ENCODE measurements at regions not wholly inside any gene's neighbourhood (a gene's known extent, or its start where the extent isn't known, plus 50 kb on each side); places are given as distances from the start of the nearest gene placed in this dataset.

DNA sequence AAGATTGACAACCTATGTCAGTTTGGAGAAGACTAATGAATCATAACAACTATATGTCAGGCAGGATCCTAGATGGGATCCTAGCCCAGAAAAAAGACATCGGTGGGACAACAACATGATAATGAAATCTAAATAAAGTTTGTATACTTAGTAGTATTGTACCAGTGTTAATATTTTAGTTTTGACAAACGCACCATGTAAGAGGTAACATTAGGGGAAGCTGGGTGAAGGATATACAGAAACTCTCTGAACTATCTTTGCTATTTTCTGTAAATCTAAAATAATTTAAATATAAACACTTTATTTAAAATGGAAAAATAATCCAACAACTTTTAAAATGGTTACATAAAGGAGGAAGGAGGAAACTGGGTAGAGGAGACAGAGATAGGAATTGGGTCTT lies 105.6 kb upstream of the AP1S2 start:
- H2AFZ ChIP-seq (replicated peaks; ENCODE audit: low read length, poor library complexity) = no peak overlapping the region
- BruUV-seq (replicated peaks) = no TSS peak
- H3K4me3 ChIP-seq (ENCODE audit: insufficient read depth, low read depth, low read length) = no peak overlapping the region
- H2BK5ac ChIP-seq (ENCODE audit: low read depth, low read length, poor library complexity, severe bottlenecking) = no peak overlapping the region
- WGBS, 2 experiments (ENCODE audit: extremely low coverage in 2 of 2, insufficient read length in 1 of 2) = no CpG with 5 or more reads among the region's 2 CpGs
- no peak overlapping the region for H4K8ac ChIP-seq (ENCODE audit: low read depth in 2 of 2, low read length in 2 of 2)
- in situ Hi-C loops (cut with MboI; ENCODE audit: low sequenced_read_pairs) = no loop called here
- H3K9me3 ChIP-seq (ENCODE audit: control insufficient read depth, insufficient read depth, low read length) = no peaks in the 10 kb centered on the region
- H3K4me2 ChIP-seq (ENCODE audit: low read depth, low read length) = no peak overlapping the region
- dilution Hi-C loops (cut with HindIII; ENCODE audit: low sequenced_read_pairs, unreplicated experiment) = no loop called here
- H3K18ac ChIP-seq (ENCODE audit: low read depth, low read length) = no peak overlapping the region
- no peaks in the 10 kb centered on the region for H3K27me3 ChIP-seq (ENCODE audit: control insufficient read depth, insufficient read depth, low read length)
- no peaks in the 10 kb centered on the region for H4K20me1 ChIP-seq (ENCODE audit: insufficient read depth, low read length)
- no peaks in the 10 kb centered on the region for H3K79me1 ChIP-seq (ENCODE audit: low read depth in 1 of 2, low read length in 2 of 2)
- H3K36me3 ChIP-seq (ENCODE audit: control insufficient read depth, insufficient read depth, low read length) = no peaks in the 10 kb centered on the region
- H3K56ac ChIP-seq (ENCODE audit: extremely low read depth, insufficient read depth, low read length) = no peak overlapping the region
- DNase-seq (no peak), ATAC-seq (ENCODE audit: low read depth) (no peak)
- TF ChIP-seq, protein P1, sequence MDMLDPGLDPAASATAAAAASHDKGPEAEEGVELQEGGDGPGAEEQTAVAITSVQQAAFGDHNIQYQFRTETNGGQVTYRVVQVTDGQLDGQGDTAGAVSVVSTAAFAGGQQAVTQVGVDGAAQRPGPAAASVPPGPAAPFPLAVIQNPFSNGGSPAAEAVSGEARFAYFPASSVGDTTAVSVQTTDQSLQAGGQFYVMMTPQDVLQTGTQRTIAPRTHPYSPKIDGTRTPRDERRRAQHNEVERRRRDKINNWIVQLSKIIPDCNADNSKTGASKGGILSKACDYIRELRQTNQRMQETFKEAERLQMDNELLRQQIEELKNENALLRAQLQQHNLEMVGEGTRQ (IDR thresholded peaks at IDR 0.05; ENCODE audit: low read depth, low read length) = no peak
- no peak for TF ChIP-seq SMC3 (IDR thresholded peaks at IDR 0.05; ENCODE audit: low read depth, low read length)
- no peak overlapping the region for H2BK20ac ChIP-seq (ENCODE audit: low read depth, low read length)
- no peaks in the 10 kb centered on the region; the same call in 1 of the 2 replicates for H3K4me1 ChIP-seq (ENCODE audit: control insufficient read depth, insufficient read depth, low read length)
- no peak overlapping the region for H3K14ac ChIP-seq (replicated peaks; ENCODE audit: low read depth, low read length)
- no peak overlapping the region for H2AK9ac ChIP-seq (replicated peaks; ENCODE audit: low read depth, low read length, poor library complexity)
- no peak overlapping the region for H3K27ac ChIP-seq (ENCODE audit: insufficient read depth, low read length)
- CTCF ChIA-PET = no interaction called here
- H4K5ac ChIP-seq (ENCODE audit: low read depth, low read length) = no peak overlapping the region
- POLR2A ChIA-PET (ENCODE audit: unreplicated experiment) = no interaction called here
- no peak overlapping the region for H3K4ac ChIP-seq (ENCODE audit: low read depth, low read length)
- no peak overlapping the region for H2AK5ac ChIP-seq (ENCODE audit: low read depth, low read length)
- no peak overlapping the region for H2BK15ac ChIP-seq (ENCODE audit: low read depth, low read length)
- no peaks in the 10 kb centered on the region for H3K9me1 ChIP-seq (ENCODE audit: insufficient read depth, low read length)
- H4K91ac ChIP-seq (ENCODE audit: insufficient read depth, low read depth, low read length) = no peak overlapping the region
- no peak overlapping the region for H2BK120ac ChIP-seq (ENCODE audit: low read depth, low read length)
- no peak overlapping the region for H3K9ac ChIP-seq (ENCODE audit: low read depth, low read length)
- intact Hi-C loops (cut with micrococcal nuclease) = no loop called here
- no peak overlapping the region for H3K23ac ChIP-seq (ENCODE audit: low read depth, low read length)
